ENCODE measurements at regions not wholly inside any gene's neighbourhood (a gene's known extent, or its start where the extent isn't known, plus 50 kb on each side); places are given as distances from the start of the nearest gene placed in this dataset.

DNA sequence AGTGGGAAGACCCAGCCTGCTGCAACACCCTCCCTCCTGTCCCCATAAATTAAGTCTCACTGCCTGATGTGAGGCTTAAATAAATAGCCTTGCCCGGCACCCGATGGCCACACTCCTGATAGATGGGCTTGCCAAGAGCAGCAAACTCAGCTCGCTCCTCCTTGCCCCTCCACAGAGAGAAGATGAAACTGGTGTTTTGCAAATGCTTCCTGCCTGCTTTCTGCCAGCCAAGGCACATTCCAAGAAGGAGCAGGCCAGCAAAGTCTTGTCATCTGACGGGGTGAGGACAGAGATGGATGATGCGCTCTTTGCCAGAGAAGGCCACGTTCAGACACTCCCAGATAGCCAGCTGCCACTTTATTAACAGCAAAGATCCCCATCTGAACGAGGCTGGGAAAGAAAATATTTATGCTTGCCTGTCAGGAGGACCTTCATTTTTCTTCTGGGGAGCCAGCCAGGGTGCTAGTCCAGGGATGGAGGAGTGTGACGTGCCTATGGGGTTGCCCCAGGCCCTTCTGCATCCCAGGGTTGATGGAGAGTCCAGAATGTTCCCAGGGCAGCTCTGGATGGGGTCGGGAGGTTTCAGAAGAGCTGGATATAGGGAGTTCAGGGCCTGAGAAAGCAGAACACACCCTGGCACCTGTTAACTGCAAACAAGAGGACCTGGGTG lies 265.4 kb downstream of the FOXD2 start:
- H3K27ac ChIP-seq, result no peak overlapping the region
- no peaks in the 10 kb centered on the region for H3K9me3 ChIP-seq (replicated peaks in 1 of 11)
- H3K9ac ChIP-seq, result no peak overlapping the region
- H4K20me1 ChIP-seq, result peaks cover 0 to 3% (median 0%) of the 10 kb centered on the region in 11 experiments; a peak in 9 of 22 replicates
- peaks cover under 1 to 11% (median 5%) of the 10 kb centered on the region in 10 experiments; a peak in 10 of 20 replicates for H3K4me1 ChIP-seq
- no peak overlapping the region for H3K4me2 ChIP-seq
- no peak overlapping the region for H3K4me3 ChIP-seq
- H3K27me3 ChIP-seq, result peaks cover 25 to 33% (median 31%) of the 10 kb centered on the region in 11 experiments
- no peak for TF ChIP-seq Cebpa-rat (IDR thresholded peaks at IDR 0.05)
- H3K36me3 ChIP-seq, result no peaks in the 10 kb centered on the region

DNA sequence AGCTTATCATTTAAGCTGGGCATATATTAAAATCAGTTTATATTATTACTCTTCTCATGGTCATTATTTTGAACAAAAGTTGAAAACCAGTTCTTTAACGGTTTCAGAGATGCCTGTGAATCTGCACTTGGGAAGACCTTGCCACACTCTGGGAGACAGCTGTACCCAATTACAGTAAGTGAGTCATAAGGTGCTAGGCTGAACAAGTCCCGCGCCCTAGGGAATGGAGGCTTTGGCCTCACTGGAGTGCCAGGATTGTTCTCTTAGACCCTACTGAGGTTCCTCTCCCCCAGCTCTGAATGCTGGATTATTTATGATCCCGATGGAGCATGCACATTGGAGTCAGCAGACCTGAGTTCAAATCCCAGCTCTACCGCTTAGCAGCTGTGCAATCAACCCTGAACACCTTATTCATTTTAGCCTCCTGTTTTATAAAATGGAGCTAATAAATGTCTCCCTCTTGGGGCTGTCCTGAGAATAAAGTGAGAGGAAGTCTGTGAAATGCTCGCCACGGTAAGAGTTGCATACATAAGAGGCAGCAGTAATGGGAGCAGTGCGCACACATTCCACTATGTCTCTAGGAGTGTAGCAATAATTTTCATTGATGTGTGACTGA lies 266.2 kb downstream of the FOXD2 start:
- peaks cover 8 to 18% (median 12%) of the 10 kb centered on the region in 10 experiments; a peak in 17 of 20 replicates for H3K4me1 ChIP-seq
- H4K20me1 ChIP-seq, result peaks cover 0 to 11% (median 6%) of the 10 kb centered on the region in 11 experiments; a peak in 14 of 22 replicates
- no peak overlapping the region for H3K9ac ChIP-seq
- H3K36me3 ChIP-seq, result no peaks in the 10 kb centered on the region
- no peak overlapping the region for H3K27ac ChIP-seq
- TF ChIP-seq Cebpa-rat (IDR thresholded peaks at IDR 0.05), result no peak
- no peak overlapping the region for H3K4me3 ChIP-seq
- no peaks in the 10 kb centered on the region for H3K9me3 ChIP-seq (replicated peaks in 1 of 11)
- peaks cover 33 to 41% (median 39%) of the 10 kb centered on the region in 11 experiments for H3K27me3 ChIP-seq
- no peak overlapping the region for H3K4me2 ChIP-seq

DNA sequence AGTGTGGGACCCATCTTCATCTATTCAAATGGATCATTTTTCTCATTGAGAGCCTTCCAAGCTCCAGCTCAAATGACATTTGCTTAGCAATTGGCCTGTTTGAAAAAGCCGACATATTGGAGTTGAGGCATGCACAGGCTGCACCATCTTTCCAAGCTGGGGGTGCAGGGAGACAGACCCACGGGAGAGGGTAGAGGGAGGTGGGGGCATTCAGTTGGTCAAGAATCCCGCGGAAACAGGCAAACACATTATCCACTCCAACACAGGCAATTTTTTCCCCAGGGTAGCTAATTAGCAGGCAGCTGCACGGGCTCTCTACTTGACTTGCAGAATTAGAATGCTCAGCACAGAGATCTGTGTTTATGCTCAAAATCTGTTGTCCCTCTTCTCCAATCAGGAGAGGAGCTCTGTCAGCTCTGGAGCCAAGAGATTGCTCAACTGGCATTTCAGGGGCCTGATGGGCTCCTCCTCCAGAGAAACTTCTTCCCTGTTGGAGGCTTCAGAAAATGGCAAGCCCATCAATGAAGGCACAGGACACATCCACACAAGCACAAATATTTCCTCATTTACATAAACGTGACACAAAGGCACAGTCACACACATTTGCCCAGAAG lies 267.8 kb downstream of the FOXD2 start:
- no peak for TF ChIP-seq Cebpa-rat (IDR thresholded peaks at IDR 0.05)
- H3K4me1 ChIP-seq, result peaks cover 14 to 30% (median 22%) of the 10 kb centered on the region in 10 experiments; a peak in 19 of 20 replicates
- no peak overlapping the region for H3K4me3 ChIP-seq
- H3K9me3 ChIP-seq (replicated peaks in 1 of 11), result no peaks in the 10 kb centered on the region
- peaks cover 48 to 56% (median 55%) of the 10 kb centered on the region in 11 experiments for H3K27me3 ChIP-seq
- no peak overlapping the region for H3K27ac ChIP-seq
- H3K36me3 ChIP-seq, result no peaks in the 10 kb centered on the region
- no peak overlapping the region for H3K9ac ChIP-seq
- no peak overlapping the region for H3K4me2 ChIP-seq
- peaks cover 0 to 25% (median 16%) of the 10 kb centered on the region in 11 experiments; a peak in 16 of 22 replicates for H4K20me1 ChIP-seq

DNA sequence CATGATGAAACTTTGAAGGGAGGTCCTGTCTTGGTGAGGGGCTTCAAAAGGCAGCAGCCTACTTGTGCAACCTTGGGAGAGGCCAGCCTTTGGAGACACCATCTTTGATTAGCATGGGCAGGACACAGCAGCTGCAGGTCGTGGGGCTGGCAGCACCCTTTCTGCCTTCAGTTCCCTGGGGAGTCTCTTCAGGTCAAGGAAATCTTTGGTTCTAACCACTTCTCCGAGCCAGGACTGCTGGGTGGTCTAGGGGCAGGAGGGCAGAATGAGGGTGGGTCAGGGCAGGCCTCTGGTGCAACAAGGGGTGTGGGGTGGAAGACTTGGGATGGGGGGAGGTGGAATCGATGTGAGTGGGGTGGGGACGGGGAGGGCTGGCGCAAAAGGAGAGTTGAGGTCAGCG lies 269.7 kb downstream of the FOXD2 start:
- no peak for TF ChIP-seq Cebpa-rat (IDR thresholded peaks at IDR 0.05)
- Histone ChIP-seq H3K9me3 (replicated peaks in 1 of 11) (no peaks in the 10 kb centered on the region), H3K4me1 (peaks cover 14 to 25% (median 20%) of the 10 kb centered on the region in 10 experiments; a peak in 19 of 20 replicates), H3K27me3 (peaks cover 67 to 75% (median 73%) of the 10 kb centered on the region in 11 experiments), H3K36me3 (no peaks in the 10 kb centered on the region), H3K9ac (no peak overlapping the region), H3K4me3 (no peak overlapping the region), H4K20me1 (peaks cover 0 to 33% (median 17%) of the 10 kb centered on the region in 11 experiments; a peak in 16 of 22 replicates), H3K27ac (no peak overlapping the region), H3K4me2 (no peak overlapping the region)

DNA sequence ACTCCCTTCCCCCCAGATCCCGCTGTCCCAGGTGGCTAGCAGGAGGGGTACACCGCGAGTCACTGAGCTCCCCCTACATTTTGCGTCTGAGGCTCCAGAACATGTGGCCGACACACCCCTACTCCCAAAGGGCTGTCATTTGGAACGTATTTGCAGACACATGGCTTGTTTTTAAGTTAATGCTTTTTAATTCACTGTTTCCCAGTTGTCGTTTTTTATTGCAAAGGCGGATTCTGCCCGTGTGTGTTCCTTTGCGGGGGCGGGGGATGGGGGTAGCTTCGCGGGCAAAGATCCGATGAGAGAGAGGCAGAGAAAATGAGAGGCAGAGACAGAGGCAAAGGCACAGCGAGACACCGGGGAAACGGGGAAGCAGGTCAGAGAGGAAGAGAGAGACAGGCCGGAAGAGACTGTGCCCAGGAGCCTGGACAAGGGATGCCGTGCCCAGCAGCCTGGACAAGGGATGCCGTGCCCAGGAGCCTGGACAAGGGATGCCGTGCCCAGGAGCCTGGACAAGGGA lies 270.2 kb downstream of the FOXD2 start:
- H3K36me3 ChIP-seq, result no peaks in the 10 kb centered on the region
- H3K9me3 ChIP-seq (replicated peaks in 1 of 11), result no peaks in the 10 kb centered on the region
- no peak overlapping the region for H3K9ac ChIP-seq
- peaks cover 14 to 25% (median 20%) of the 10 kb centered on the region in 10 experiments; a peak in 19 of 20 replicates for H3K4me1 ChIP-seq
- no peak overlapping the region for H3K4me3 ChIP-seq
- peaks cover 72 to 81% (median 79%) of the 10 kb centered on the region in 11 experiments for H3K27me3 ChIP-seq
- H3K27ac ChIP-seq, result no peak overlapping the region
- TF ChIP-seq Cebpa-rat (IDR thresholded peaks at IDR 0.05), result no peak
- H4K20me1 ChIP-seq, result peaks cover 0 to 33% (median 17%) of the 10 kb centered on the region in 11 experiments; a peak in 16 of 22 replicates
- H3K4me2 ChIP-seq, result peak overlapping the region in 6 of 11 experiments; percentile 88 to 91 (median 90); a peak in 6 of 22 replicates

DNA sequence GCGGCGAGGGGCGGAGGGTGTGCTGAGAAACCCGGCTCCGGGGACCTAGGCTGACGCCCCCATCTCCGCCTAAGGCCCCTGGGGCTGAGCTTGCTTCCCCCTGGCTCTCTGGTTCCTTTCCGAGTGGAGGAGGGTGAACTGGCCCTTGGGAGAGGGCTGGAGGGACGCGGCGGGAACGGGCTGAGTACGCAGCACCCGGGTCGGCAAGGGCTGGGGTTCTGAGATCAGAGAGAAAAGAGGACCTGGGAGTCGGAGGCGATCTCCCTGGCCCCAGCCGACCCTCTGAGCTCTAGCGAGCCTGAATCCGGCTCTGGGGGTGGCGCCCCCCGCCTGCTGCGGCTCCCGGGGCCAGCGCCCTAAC lies 270.8 kb downstream of the FOXD2 start:
- Histone ChIP-seq H3K27me3 (peaks cover 72 to 85% (median 81%) of the 10 kb centered on the region in 11 experiments), H3K4me3 (peak overlapping the region; percentile 40 to 63 (median 54); a peak in 17 of 20 replicates), H3K36me3 (no peaks in the 10 kb centered on the region), H3K4me1 (peaks cover 14 to 25% (median 20%) of the 10 kb centered on the region in 10 experiments; a peak in 19 of 20 replicates), H4K20me1 (peaks cover 0 to 33% (median 17%) of the 10 kb centered on the region in 11 experiments; a peak in 16 of 22 replicates), H3K9ac (peak overlapping the region in 4 of 11 experiments; percentile 6 to 53 (median 46); a peak in 4 of 22 replicates), H3K27ac (no peak overlapping the region), H3K9me3 (replicated peaks in 1 of 11) (no peaks in the 10 kb centered on the region), H3K4me2 (peak overlapping the region; percentile 81 to 91 (median 90))
- TF ChIP-seq Cebpa-rat (IDR thresholded peaks at IDR 0.05), result no peak

DNA sequence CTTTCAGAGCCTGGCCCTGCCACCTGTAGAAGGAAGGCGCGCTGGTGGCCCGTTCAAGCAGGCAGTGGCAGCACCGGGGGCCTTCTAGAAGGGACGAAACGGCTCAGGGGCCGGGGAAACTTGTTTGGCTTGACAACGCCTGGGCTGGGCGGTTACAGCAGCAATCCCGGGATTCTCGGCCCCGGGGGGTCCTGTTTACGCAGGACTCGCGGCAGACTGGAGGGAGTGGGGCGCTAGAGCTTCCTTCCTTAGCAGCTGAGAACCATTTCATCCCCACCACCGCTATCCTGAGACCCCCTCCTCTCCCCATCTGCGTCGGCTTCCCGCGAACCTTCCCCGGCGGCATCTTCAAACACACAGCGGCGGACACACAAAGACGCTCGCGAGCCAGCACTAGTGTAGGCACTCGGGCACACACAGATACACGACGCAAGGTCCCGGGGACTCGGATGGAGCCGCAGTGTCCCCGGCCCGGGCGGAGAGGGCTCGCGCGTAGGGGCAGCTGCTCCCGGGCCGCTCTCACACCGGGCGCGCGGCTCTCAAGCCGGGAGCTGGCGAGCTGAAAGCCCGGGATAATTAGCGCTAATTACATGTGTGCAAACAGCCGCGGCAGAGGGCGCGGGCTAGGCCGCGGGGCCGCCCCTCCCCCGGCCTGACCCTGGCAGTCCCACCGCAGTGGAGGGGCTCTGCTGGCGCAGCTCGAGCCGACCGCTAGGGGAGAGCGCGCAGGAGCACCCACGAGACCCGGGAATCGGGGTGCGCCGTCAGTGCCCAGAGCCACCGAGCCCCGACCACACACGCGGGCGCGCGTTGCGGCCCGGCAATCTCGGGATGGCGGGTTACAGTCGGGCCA lies 271.4 kb downstream of the FOXD2 start:
- H3K27ac ChIP-seq, result no peak overlapping the region
- peaks cover 14 to 25% (median 20%) of the 10 kb centered on the region in 10 experiments; a peak in 19 of 20 replicates for H3K4me1 ChIP-seq
- no peaks in the 10 kb centered on the region for H3K36me3 ChIP-seq
- H3K4me2 ChIP-seq, result peak overlapping the region; percentile 81 to 91 (median 90)
- H3K4me3 ChIP-seq, result peak overlapping the region; percentile 40 to 63 (median 54)
- H4K20me1 ChIP-seq, result peaks cover 0 to 33% (median 17%) of the 10 kb centered on the region in 11 experiments; a peak in 16 of 22 replicates
- no peaks in the 10 kb centered on the region for H3K9me3 ChIP-seq (replicated peaks in 1 of 11)
- no peak for TF ChIP-seq Cebpa-rat (IDR thresholded peaks at IDR 0.05)
- peaks cover 72 to 88% (median 82%) of the 10 kb centered on the region in 11 experiments for H3K27me3 ChIP-seq
- peak overlapping the region in 7 of 11 experiments; percentile 6 to 53 (median 41); a peak in 10 of 22 replicates for H3K9ac ChIP-seq

DNA sequence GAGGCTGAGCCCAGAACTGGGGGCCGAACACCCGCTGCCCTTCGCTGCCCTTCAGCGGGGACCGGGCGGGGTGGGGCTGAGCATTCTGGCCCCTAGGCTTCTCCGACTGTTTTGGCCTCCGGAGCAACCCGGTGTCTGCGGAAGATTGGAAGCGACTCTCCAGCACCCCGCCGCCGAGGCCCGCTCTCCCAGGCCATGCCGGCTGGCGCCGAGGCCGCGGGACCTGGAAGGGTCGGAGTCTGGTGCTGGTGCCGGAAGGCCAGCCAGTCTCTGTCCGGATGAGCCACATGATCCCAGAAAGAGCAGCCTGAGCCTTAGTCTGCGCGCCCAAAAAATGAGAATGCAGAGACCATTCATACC lies 272.0 kb downstream of the FOXD2 start:
- peaks cover 0 to 33% (median 17%) of the 10 kb centered on the region in 11 experiments; a peak in 16 of 22 replicates for H4K20me1 ChIP-seq
- H3K4me3 ChIP-seq, result peak overlapping the region; percentile 40 to 63 (median 54)

More for the DNA sequence above, 272.0 kb downstream of the FOXD2 start:
- H3K4me2 ChIP-seq, result peak overlapping the region; percentile 81 to 91 (median 90)
- H3K4me1 ChIP-seq, result peaks cover 14 to 25% (median 20%) of the 10 kb centered on the region in 10 experiments; a peak in 19 of 20 replicates
- H3K27ac ChIP-seq, result no peak overlapping the region
- H3K9ac ChIP-seq, result peak overlapping the region in 7 of 11 experiments; percentile 6 to 53 (median 41); a peak in 8 of 22 replicates
- H3K36me3 ChIP-seq, result no peaks in the 10 kb centered on the region
- H3K27me3 ChIP-seq, result peaks cover 72 to 88% (median 82%) of the 10 kb centered on the region in 11 experiments
- no peak for TF ChIP-seq Cebpa-rat (IDR thresholded peaks at IDR 0.05)
- no peaks in the 10 kb centered on the region for H3K9me3 ChIP-seq (replicated peaks in 1 of 11)

Measured in BLaER1 treated with 17β-estradiol and CSF1 and Interleukin-3, amounts not matched to agents 10 nM and 100 nM (cell line).